Coronary artery (tissue), 2 donors: ENCODE measurements at regions not wholly inside any gene's neighbourhood (a gene's known extent, or its start where the extent isn't known, plus 50 kb on each side); places are given as distances from the start of the nearest gene placed in this dataset.
"Not testable (repeated sequence)": the region's sequence is repeated elsewhere in the genome, so short reads cannot be mapped to it uniquely, and the experiment has no call there.

Source experiments
- DNase-seq: peaks from one replicate; pipeline ENCODE4 v3.0.0-alpha.2; 2017; ENCODE audit warnings: low spot score
- H3K27ac ChIP-seq, 2 donors: fragments of 200-600 bp; sonication (generic); one replicate each; pipeline ENCODE4 v1.5.1; 2016 to 2019
- H3K4me3 ChIP-seq: fragments of 200-600 bp; sonication (generic); 2 replicates; pipeline ENCODE4 v1.5.1; 2016; ENCODE audit warnings: mild to moderate bottlenecking, moderate library complexity
- CTCF ChIP-seq: fragments of 200-600 bp; sonication (generic); IDR thresholded peaks from one replicate; pipeline ENCODE4 v1.5.1; 2019; ENCODE audit warnings: antibody characterized with exemption

- peak; percentile 83 for DNase-seq
- Histone ChIP-seq H3K27ac (no peak overlapping the region), H3K4me3 (peak overlapping the region; percentile 68)
- TF ChIP-seq CTCF, result peak; percentile 94
Measured at GRCh38 chr2:131673400-131674173, 145.9 kb downstream of the CCDC74A start.

- Histone ChIP-seq H3K27ac (no peak overlapping the region), H3K4me3 (peak overlapping the region; percentile 68)
- no peak for TF ChIP-seq CTCF
- no peak for DNase-seq
Measured at GRCh38 chr2:131674174-131674507, 146.5 kb downstream of the CCDC74A start.

GRCh38 chr2:131681611-131682121, 154.0 kb downstream of the CCDC74A start:
- Histone ChIP-seq H3K27ac (peak overlapping the region; percentile 84 to 87), H3K4me3 (peak overlapping the region; percentile 87)
- DNase-seq, result not testable (repeated sequence)

- Histone ChIP-seq H3K27ac (peak overlapping the region; percentile 84 to 87), H3K4me3 (peak overlapping the region; percentile 87)
- DNase-seq, result peak; percentile 86
- no peak for TF ChIP-seq CTCF
Measured at GRCh38 chr2:131682122-131682944, 154.6 kb downstream of the CCDC74A start.

- peak overlapping the region; percentile 84 to 87 for H3K27ac ChIP-seq
- not testable (repeated sequence) for DNase-seq
- H3K4me3 ChIP-seq, result peak overlapping the region; percentile 87
Measured at GRCh38 chr2:131682945-131683330, 155.2 kb downstream of the CCDC74A start.

- not testable (repeated sequence) for DNase-seq, H3K4me3 ChIP-seq, H3K27ac ChIP-seq
Measured at GRCh38 chr2:131684631-131685316, 157.1 kb downstream of the CCDC74A start.

GRCh38 chr2:131686164-131686893, 158.6 kb downstream of the CCDC74A start:
- not testable (repeated sequence) for H3K27ac ChIP-seq, DNase-seq, H3K4me3 ChIP-seq

- H3K4me3 ChIP-seq, DNase-seq, H3K27ac ChIP-seq: not testable (repeated sequence)
Measured at GRCh38 chr2:131686894-131687238, 159.2 kb downstream of the CCDC74A start.

GRCh38 chr2:131689066-131689465, 161.4 kb downstream of the CCDC74A start:
- not testable (repeated sequence) for H3K27ac ChIP-seq, H3K4me3 ChIP-seq, DNase-seq

GRCh38 chr2:131711268-131711667, 183.6 kb downstream of the CCDC74A start:
- DNase-seq, H3K27ac ChIP-seq, H3K4me3 ChIP-seq: not testable (repeated sequence)

GRCh38 chr2:131717907-131718306, 190.2 kb downstream of the CCDC74A start:
- DNase-seq, H3K27ac ChIP-seq, H3K4me3 ChIP-seq: not testable (repeated sequence)

GRCh38 chr2:131721163-131721562, 193.5 kb downstream of the CCDC74A start:
- H3K27ac ChIP-seq, DNase-seq, H3K4me3 ChIP-seq: not testable (repeated sequence)

- H3K27ac ChIP-seq, H3K4me3 ChIP-seq, DNase-seq: not testable (repeated sequence)
Measured at GRCh38 chr2:131722256-131722655, 194.6 kb downstream of the CCDC74A start.
